A673 (cell line): ENCODE measurements at regions not wholly inside any gene's neighbourhood (a gene's known extent, or its start where the extent isn't known, plus 50 kb on each side); places are given as distances from the start of the nearest gene placed in this dataset.

Source experiments
- BruUV-seq: library from RNA; stranded (reverse); fragments of 400-500 nt; replicated peaks from 2 replicates; lab custom pipeline; 2021; lab: Mats Ljungman, UMichigan
- CTCF ChIA-PET: fragments of 300-600 bp; sonication (Branson Sonifier 250); formaldehyde crosslinking; loops from one replicate; lab custom pipeline; 2022; ENCODE audit warnings: antibody characterized with exemption; lab: Charles Lee
- POLR2A ChIA-PET: fragments of 300-600 bp; sonication (Branson Sonifier 250); formaldehyde crosslinking; loops from one replicate; lab custom pipeline; 2022; ENCODE audit warnings: antibody characterized with exemption; ENCODE audit not compliant: low non-redundant PET; lab: Charles Lee
- DNase-seq: peaks from one replicate; pipeline ENCODE4 v3.0.0-alpha.2; 2015; ENCODE audit warnings: low spot score
- H3K27ac ChIP-seq: fragments of 200-600 bp; sonication (generic); 2 replicates; pipeline ENCODE4 v1.5.1; 2016; ENCODE audit warnings: mixed run types, low read depth, mild to moderate bottlenecking, mixed read lengths, antibody characterized with exemption, low read length; ENCODE audit not compliant: poor library complexity, severe bottlenecking
- H3K27me3 ChIP-seq: fragments of 200-600 bp; sonication (generic); replicated peaks from 2 replicates; pipeline ENCODE4 v1.6.1; 2017; ENCODE audit warnings: mixed run types, low read depth, mild to moderate bottlenecking, mixed read lengths, antibody characterized with exemption, low read length; ENCODE audit not compliant: insufficient read depth, poor library complexity
- H3K36me3 ChIP-seq: fragments of 200-600 bp; sonication (generic); 2 replicates; pipeline ENCODE4 v1.6.1; 2016; ENCODE audit warnings: mixed run types, mild to moderate bottlenecking, mixed read lengths, antibody characterized with exemption, low read length; ENCODE audit not compliant: insufficient read depth, poor library complexity, severe bottlenecking
- H3K4me1 ChIP-seq: fragments of 200-600 bp; sonication (generic); 2 replicates; pipeline ENCODE4 v1.6.1; 2017; ENCODE audit warnings: mixed run types, mild to moderate bottlenecking, mixed read lengths, antibody characterized with exemption, low read length; ENCODE audit not compliant: insufficient read depth, poor library complexity, severe bottlenecking
- H3K4me3 ChIP-seq: fragments of 200-600 bp; sonication (generic); 2 replicates; pipeline ENCODE4 v1.5.1; 2016; ENCODE audit warnings: low read depth, mixed run types, mild to moderate bottlenecking, mixed read lengths, low read length; ENCODE audit not compliant: poor library complexity, severe bottlenecking
- H3K9me3 ChIP-seq: fragments of 200-600 bp; sonication (generic); 2 replicates; pipeline ENCODE4 v1.6.1; 2016; ENCODE audit warnings: mixed run types, low read depth, mild to moderate bottlenecking, mixed read lengths, antibody characterized with exemption, low read length; ENCODE audit not compliant: poor library complexity, severe bottlenecking
- EZH2 ChIP-seq: fragments of 200-600 bp; sonication (generic); IDR thresholded peaks from 2 replicates; pipeline ENCODE4 v1.6.1; 2017; ENCODE audit warnings: borderline replicate concordance, low read depth, mild to moderate bottlenecking, mixed read lengths, antibody characterized with exemption, low read length; ENCODE audit not compliant: poor library complexity, severe bottlenecking
- intact Hi-C: fragments of 100-400 bp; cut with micrococcal nuclease; formaldehyde crosslinking; loops from one replicate; pipeline ENCODE4 v1.10.0; 2022; ENCODE audit not compliant: unreplicated experiment
- TF ChIP-seq, protein P1 (sequence below): fragments of 300-800, 200-600 bp; sonication (generic); conservative IDR thresholded peaks from 2 replicates; pipeline ENCODE4 v1.5.1; 2017; ENCODE audit warnings: low read depth, mild to moderate bottlenecking, antibody characterized with exemption, low read length, moderate library complexity, mixed read lengths

DNA sequence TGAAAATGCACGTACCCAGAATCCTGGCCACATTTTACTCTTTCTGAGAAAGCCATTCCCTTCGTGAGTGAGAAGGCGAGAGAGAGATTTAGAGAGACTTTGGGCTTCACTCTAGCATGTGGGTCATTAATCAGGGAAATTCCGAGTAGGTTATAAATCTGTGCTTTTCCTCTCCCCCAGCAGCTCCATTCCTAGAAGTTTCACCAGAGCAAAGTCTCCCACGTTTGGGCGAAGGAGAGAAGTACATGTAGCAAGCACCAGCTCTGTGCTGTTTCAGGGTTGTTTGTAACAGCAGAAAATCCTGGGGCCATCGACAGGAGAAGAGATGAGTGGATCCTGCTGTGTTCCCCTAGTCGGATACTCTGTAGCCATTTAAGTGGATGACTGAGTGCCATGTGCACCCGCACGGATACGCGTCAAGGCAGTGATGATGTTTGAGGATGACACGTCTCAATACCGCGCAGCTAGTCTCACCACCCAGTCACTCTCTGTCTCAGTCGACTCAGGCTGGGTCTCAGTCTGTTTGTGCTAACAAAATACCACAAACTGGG is 131.8 kb upstream of the PEG3 start:
- intact Hi-C loops = no loop called here
- CTCF ChIA-PET = no interaction called here

DNA sequence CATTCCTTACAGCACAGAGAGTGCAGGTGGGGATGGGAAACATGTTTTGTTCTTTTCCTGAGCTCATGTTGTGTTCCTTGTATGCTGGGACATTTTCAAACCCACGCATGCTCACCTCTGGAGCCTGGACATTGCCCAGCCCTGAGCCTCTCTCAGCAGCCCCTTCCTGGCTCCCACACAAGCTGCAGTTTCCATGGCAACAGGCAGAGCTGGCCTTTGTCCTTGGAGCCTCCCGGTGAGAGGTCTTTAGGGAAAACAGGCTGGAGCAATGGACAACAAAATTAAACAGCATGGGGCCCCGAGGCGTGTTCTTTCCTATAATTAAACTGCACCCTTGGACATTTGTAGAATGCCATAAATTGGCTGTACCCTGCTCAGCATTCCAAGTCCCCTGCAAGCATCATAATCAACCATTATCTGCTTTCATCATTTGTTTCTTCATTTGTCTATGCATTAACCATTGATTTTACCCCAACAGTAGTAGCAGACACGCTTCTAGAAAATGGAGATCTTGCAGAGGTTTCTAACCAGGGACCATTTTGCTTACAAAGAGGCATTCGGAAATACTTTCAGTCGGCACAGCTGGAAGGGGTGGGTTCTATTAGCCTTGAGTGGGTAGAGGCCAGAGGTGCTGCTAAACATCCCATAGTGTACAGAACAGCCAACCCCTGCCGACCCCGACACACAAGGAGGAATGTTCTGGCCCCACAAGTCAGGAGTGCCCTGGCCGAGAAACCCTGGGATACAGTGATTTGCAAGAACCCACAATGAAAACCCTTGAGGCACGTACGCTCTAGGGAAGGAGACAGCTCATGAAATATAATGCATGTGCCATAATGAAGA is 133.4 kb upstream of the PEG3 start:
- no peak for TF ChIP-seq EZH2
- TF ChIP-seq, protein P1, sequence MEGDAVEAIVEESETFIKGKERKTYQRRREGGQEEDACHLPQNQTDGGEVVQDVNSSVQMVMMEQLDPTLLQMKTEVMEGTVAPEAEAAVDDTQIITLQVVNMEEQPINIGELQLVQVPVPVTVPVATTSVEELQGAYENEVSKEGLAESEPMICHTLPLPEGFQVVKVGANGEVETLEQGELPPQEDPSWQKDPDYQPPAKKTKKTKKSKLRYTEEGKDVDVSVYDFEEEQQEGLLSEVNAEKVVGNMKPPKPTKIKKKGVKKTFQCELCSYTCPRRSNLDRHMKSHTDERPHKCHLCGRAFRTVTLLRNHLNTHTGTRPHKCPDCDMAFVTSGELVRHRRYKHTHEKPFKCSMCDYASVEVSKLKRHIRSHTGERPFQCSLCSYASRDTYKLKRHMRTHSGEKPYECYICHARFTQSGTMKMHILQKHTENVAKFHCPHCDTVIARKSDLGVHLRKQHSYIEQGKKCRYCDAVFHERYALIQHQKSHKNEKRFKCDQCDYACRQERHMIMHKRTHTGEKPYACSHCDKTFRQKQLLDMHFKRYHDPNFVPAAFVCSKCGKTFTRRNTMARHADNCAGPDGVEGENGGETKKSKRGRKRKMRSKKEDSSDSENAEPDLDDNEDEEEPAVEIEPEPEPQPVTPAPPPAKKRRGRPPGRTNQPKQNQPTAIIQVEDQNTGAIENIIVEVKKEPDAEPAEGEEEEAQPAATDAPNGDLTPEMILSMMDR = no peak
- no peaks in the 10 kb centered on the region for H3K36me3 ChIP-seq
- H3K9me3 ChIP-seq = no peaks in the 10 kb centered on the region
- DNase-seq = no peak
- ChIA-PET CTCF (no interaction called here), POLR2A (no interaction called here)
- no TSS peak for BruUV-seq
- H3K27me3 ChIP-seq = no peaks in the 10 kb centered on the region
- intact Hi-C loops = no loop called here
- peak overlapping the region; percentile 34 for H3K27ac ChIP-seq
- H3K4me1 ChIP-seq = peaks cover 19% of the 10 kb centered on the region
- no peak overlapping the region for H3K4me3 ChIP-seq

More for the DNA sequence above, 131.8 kb upstream of the PEG3 start:
- Histone ChIP-seq H3K4me3 (no peak overlapping the region), H3K27ac (peak overlapping the region; percentile 54), H3K36me3 (no peaks in the 10 kb centered on the region), H3K9me3 (no peaks in the 10 kb centered on the region), H3K27me3 (no peaks in the 10 kb centered on the region), H3K4me1 (peaks cover 24% of the 10 kb centered on the region)
- TF ChIP-seq, protein P1 = no peak
- no peak for TF ChIP-seq EZH2
- no peak for DNase-seq
- POLR2A ChIA-PET = no interaction called here
- no TSS peak for BruUV-seq

DNA sequence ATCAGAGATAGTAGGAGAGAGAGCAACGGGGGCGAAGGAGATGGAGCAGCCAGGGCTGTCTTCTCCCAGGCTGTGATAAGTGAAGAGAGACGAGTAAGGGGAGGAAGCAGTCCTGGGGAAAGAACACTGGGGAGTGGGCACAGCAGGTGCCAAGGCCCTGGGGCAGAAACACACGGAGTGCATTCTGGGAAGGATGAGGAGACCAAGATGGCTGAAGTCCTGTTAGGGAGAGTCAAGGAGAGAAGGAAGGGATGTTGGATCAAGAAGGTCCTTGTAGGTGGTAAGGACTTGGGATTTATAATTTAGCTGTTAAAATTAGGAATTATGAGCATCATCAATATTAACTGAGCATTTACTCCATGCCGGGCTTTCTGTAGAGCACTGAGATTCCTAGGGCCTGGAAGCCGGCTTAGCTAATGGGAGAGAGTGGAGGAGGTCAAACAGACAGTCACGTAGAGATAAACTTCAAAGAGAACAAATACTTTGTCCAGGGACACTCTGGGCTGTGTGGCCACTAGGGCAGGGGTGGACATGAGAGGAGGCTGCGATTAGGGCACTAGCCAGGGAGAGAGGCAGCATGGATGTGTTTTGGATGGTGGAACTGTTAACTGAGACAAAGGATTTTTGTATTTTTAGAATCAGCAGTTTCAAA is 134.2 kb upstream of the PEG3 start:
- no peak for DNase-seq
- intact Hi-C loops = no loop called here
- TF ChIP-seq, protein P1 = no peak
- no peak for TF ChIP-seq EZH2
- ChIA-PET POLR2A (no interaction called here), CTCF (no interaction called here)
- Histone ChIP-seq H3K36me3 (no peaks in the 10 kb centered on the region), H3K4me1 (peaks cover 18% of the 10 kb centered on the region), H3K9me3 (peaks cover 3% of the 10 kb centered on the region), H3K4me3 (no peak overlapping the region), H3K27me3 (no peaks in the 10 kb centered on the region), H3K27ac (no peak overlapping the region)
- BruUV-seq = no TSS peak
